HG03442 (cell line): ENCODE measurements at regions not wholly inside any gene's neighbourhood (a gene's known extent, or its start where the extent isn't known, plus 50 kb on each side); places are given as distances from the start of the nearest gene placed in this dataset.

Experiments used
- ATAC-seq: cut with Tn5 transposase; IDR thresholded peaks from one replicate; pipeline ENCODE4 v1.9.1; 2021; ENCODE audit warnings: mild to moderate bottlenecking, moderate library complexity; ENCODE audit not compliant: unreplicated experiment

GRCh38 chr19:31500197-31500830 lies 151.1 kb upstream of the TSHZ3 start:
- no peak for ATAC-seq

- ATAC-seq: no peak
Observed at GRCh38 chr19:31500946-31501345, 151.7 kb upstream of the TSHZ3 start.

- no peak for ATAC-seq
Observed at GRCh38 chr19:31501427-31502195, 152.4 kb upstream of the TSHZ3 start.

- no peak for ATAC-seq
Observed at GRCh38 chr19:31502536-31503170, 153.4 kb upstream of the TSHZ3 start.

GRCh38 chr19:31503211-31503610 lies 154.0 kb upstream of the TSHZ3 start:
- no peak for ATAC-seq

- ATAC-seq: no peak
Observed at GRCh38 chr19:31504221-31504620, 155.0 kb upstream of the TSHZ3 start.

- ATAC-seq: no peak
Observed at GRCh38 chr19:31505596-31505910, 156.3 kb upstream of the TSHZ3 start.

- no peak for ATAC-seq
Observed at GRCh38 chr19:31506102-31506501, 156.9 kb upstream of the TSHZ3 start.

GRCh38 chr19:31510635-31511034 lies 161.4 kb upstream of the TSHZ3 start:
- no peak for ATAC-seq

- ATAC-seq: no peak
Observed at GRCh38 chr19:31511098-31511497, 161.9 kb upstream of the TSHZ3 start.

GRCh38 chr19:31511696-31512095 lies 162.5 kb upstream of the TSHZ3 start:
- no peak for ATAC-seq

GRCh38 chr19:31512181-31512970 lies 163.1 kb upstream of the TSHZ3 start:
- no peak for ATAC-seq

- no peak for ATAC-seq
Observed at GRCh38 chr19:31513841-31514240, 164.6 kb upstream of the TSHZ3 start.

GRCh38 chr19:31515931-31516330 lies 166.7 kb upstream of the TSHZ3 start:
- ATAC-seq: no peak

GRCh38 chr19:31516756-31517155 lies 167.5 kb upstream of the TSHZ3 start:
- ATAC-seq: no peak

GRCh38 chr19:31517224-31518180 lies 168.3 kb upstream of the TSHZ3 start:
- no peak for ATAC-seq

- ATAC-seq: no peak
Observed at GRCh38 chr19:31518216-31519020, 169.2 kb upstream of the TSHZ3 start.

- no peak for ATAC-seq
Observed at GRCh38 chr19:31519256-31519655, 170.0 kb upstream of the TSHZ3 start.

- ATAC-seq: no peak
Observed at GRCh38 chr19:31519908-31520307, 170.7 kb upstream of the TSHZ3 start.

GRCh38 chr19:31520633-31521032 lies 171.4 kb upstream of the TSHZ3 start:
- no peak for ATAC-seq
